ENCODE measurements at regions not wholly inside any gene's neighbourhood (a gene's known extent, or its start where the extent isn't known, plus 50 kb on each side); places are given as distances from the start of the nearest gene placed in this dataset.

GRCh38 chr16:65495106-65495505 is 373.2 kb upstream of the CDH11 start:
- no peak for DNase-seq (ENCODE audit: low spot score)
- TF ChIP-seq CTCF (IDR thresholded peaks at IDR 0.05; ENCODE audit: extremely low read depth, missing control alignments) = no peak

DNA sequence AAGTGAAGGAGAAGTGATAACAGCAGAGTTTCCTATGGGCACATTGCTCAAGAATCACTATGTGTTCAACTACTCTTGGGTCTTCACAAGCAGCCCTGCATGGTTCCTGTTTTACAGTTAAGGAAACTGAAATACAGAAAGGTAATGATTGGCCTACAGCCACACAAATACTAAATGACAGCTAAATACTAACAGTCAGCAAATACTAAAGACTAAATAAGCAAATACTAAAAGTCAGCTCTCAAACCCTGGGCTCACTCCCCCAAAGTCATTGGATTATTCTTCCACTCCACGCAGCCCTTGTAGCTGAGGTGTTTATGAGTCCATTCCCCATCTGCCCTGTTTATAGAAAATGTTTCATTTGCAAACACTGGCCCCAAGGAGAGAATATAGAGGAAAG is 372.7 kb upstream of the CDH11 start:
- TF ChIP-seq CTCF (IDR thresholded peaks at IDR 0.05; ENCODE audit: extremely low read depth, missing control alignments) = no peak
- no peak for DNase-seq (ENCODE audit: low spot score)

- no peak for TF ChIP-seq CTCF (IDR thresholded peaks at IDR 0.05; ENCODE audit: extremely low read depth, missing control alignments)
- DNase-seq (ENCODE audit: low spot score) = no peak
Observed at GRCh38 chr16:65494080-65494479, 372.2 kb upstream of the CDH11 start.

GRCh38 chr16:65490286-65490685 is 368.4 kb upstream of the CDH11 start:
- no peak for TF ChIP-seq CTCF (IDR thresholded peaks at IDR 0.05; ENCODE audit: extremely low read depth, missing control alignments)
- DNase-seq (ENCODE audit: low spot score) = no peak

DNA sequence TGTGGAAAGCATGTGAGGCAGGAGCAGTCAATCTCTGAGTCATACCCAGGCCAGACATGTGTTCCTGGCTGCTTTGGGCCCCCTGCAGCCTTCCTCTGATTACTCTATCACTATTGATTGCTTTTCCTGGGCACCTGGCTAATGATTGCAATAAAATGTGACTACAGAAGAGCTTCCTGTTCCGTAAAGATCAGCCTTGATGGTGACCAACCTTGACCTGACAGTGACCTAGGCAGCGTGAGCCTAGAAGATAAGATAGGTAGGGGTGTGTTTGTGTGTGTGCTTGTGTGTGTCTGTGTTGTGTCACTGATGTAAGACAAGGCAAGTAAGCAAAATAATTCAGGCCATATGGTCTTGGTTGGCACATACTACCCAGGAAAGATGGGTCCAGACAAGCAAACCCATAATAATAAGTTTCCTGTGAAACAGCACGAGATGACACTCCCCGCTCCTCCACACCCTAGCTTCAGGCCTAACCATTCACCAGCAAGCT is 367.7 kb upstream of the CDH11 start:
- no peak for TF ChIP-seq CTCF (IDR thresholded peaks at IDR 0.05; ENCODE audit: extremely low read depth, missing control alignments)
- no peak for DNase-seq (ENCODE audit: low spot score)

- no peak for DNase-seq (ENCODE audit: low spot score)
Observed at GRCh38 chr16:65487231-65487630, 365.4 kb upstream of the CDH11 start.

GRCh38 chr16:65481956-65482355 is 360.1 kb upstream of the CDH11 start:
- DNase-seq (ENCODE audit: low spot score) = no peak
- TF ChIP-seq CTCF (IDR thresholded peaks at IDR 0.05; ENCODE audit: extremely low read depth, missing control alignments) = no peak

More at GRCh38 chr16:65487231-65487630, 365.4 kb upstream of the CDH11 start:
- TF ChIP-seq CTCF (IDR thresholded peaks at IDR 0.05; ENCODE audit: extremely low read depth, missing control alignments) = no peak
